NT2/D1 (cell line): ENCODE measurements at regions not wholly inside any gene's neighbourhood (a gene's known extent, or its start where the extent isn't known, plus 50 kb on each side); places are given as distances from the start of the nearest gene placed in this dataset.

ENCODE experiments used
- SUZ12 ChIP-seq: IDR thresholded peaks from 2 replicates; pipeline ENCODE4 v1.6.1; 2011; ENCODE audit not compliant: insufficient read length, insufficient read depth; ENCODE audit errors: extremely low read depth
- YY1 ChIP-seq: IDR thresholded peaks from 2 replicates; pipeline ENCODE4 v1.6.1; 2011; ENCODE audit not compliant: insufficient read length, insufficient read depth
- ZNF274 ChIP-seq: IDR thresholded peaks from 2 replicates; pipeline ENCODE4 v1.6.1; 2011; ENCODE audit warnings: mild to moderate bottlenecking, low read depth, low read length

DNA sequence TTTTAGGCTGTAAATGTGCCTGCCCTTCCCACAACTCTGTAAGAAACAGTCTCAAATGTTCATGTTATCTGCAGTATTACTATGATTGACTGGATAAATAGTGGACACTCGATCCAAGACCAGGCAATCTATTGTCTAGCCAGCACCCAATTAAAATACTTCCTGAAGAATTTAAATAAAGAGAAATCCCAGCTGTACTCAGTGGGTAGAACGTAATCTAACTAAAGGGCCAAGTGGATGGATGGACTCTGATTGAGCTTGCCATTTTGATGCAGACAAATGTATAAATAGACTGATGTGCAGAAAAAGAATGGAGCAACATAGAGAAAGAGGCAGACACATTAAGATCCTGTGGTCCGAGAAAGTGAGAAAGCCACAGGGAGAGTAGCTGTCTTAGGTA lies 158.0 kb downstream of the IPMK start:
- no peak for TF ChIP-seq YY1
- no peak for TF ChIP-seq ZNF274
- no peak for TF ChIP-seq SUZ12
